HuH-7 (cell line): ENCODE measurements at regions not wholly inside any gene's neighbourhood (a gene's known extent, or its start where the extent isn't known, plus 50 kb on each side); places are given as distances from the start of the nearest gene placed in this dataset.
"Not testable (repeated sequence)": the region's sequence is repeated elsewhere in the genome, so short reads cannot be mapped to it uniquely, and the experiment has no call there.

Experiments used
- DNase-seq: peaks from one replicate; pipeline ENCODE4 v3.0.0; 2011; ENCODE audit warnings: low spot score

GRCh38 chr11:49817705-49818430 is 134.3 kb upstream of the OR4C13 start:
- DNase-seq = not testable (repeated sequence)

- not testable (repeated sequence) for DNase-seq
Measured at GRCh38 chr11:49823188-49823587, 129.0 kb upstream of the OR4C13 start.

DNA sequence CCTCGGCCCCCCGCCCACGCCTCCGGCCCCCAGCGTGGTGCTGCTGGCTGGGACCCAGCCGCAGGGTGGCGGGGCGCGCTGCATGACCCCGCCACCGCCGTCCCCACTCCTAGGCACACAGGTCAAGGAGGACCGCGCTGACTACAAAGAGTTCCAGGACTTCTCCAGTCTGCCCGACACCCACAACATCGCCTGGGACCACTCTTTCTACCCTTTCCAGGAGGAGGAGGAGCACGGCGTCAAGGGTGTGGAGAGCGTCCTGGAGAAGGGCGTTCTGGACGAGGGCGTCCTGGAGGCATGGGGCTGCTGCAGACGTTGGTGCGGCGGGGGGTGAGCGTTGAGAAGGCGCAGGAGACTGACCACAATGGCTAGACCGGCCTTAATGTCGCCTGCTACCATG is 101.7 kb upstream of the OR4C13 start:
- DNase-seq = not testable (repeated sequence)

GRCh38 chr11:49851511-49851910 is 100.7 kb upstream of the OR4C13 start:
- DNase-seq = no peak

GRCh38 chr11:49851971-49852389 is 100.2 kb upstream of the OR4C13 start:
- DNase-seq = no peak

- DNase-seq = not testable (repeated sequence)
Measured at GRCh38 chr11:49888875-49889274, 63.3 kb upstream of the OR4C13 start.

DNA sequence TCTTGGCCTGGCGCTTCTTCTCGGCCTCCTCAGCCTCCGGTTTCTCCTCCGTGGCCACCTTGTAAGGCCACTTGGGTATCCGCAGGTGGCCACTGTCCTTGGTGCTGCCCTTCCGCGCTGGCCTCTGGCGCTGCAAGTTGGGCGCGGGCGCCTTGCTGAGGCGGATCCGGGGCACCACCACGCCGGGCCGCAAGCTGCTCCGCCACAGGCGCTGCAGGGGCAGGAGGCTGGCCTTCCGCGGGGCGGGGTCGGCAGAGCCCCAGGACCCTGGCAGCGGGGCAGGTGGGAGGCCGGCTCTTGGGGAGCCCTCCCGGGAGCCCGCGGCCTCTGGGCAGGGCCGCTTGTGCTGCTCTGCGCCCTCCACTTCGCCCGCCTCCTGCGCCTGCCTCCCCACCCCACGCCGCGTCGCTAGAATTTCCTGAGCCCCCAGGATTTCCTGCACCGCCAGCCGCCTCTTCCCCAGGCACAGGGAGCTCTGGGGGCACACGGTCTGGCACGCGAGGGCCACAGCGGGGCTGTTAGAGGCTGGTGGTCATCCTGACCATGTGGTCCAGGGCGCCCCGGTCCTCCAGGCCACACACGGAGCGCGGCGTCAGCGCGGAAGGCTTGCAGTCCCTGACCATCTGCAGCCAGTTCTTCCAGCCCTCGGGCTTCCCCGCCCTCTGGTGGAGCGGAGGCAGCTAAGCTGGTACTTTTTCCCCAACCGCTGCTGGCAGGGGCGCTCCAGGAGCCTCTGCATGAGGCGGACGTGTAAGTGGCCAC is 60.1 kb upstream of the OR4C13 start:
- not testable (repeated sequence) for DNase-seq

- DNase-seq = not testable (repeated sequence)
Measured at GRCh38 chr11:49893442-49893841, 58.7 kb upstream of the OR4C13 start.
